Hematopoietic multipotent progenitor cell (in vitro differentiated cells): ENCODE measurements at regions not wholly inside any gene's neighbourhood (a gene's known extent, or its start where the extent isn't known, plus 50 kb on each side); places are given as distances from the start of the nearest gene placed in this dataset.
"Not testable (repeated sequence)": the region's sequence is repeated elsewhere in the genome, so short reads cannot be mapped to it uniquely, and the experiment has no call there.

Experiments
- DNase-seq, 3 donors: peaks; one replicate each; pipeline ENCODE4 v3.0.0-alpha.2; 2011 to 2015; ENCODE audit warnings: low read depth in 2 of 3, low spot score in 2 of 3

GRCh38 chr5:159678657-159679392, 237.5 kb upstream of the ADRA1B start:
- no peak for DNase-seq

DNA sequence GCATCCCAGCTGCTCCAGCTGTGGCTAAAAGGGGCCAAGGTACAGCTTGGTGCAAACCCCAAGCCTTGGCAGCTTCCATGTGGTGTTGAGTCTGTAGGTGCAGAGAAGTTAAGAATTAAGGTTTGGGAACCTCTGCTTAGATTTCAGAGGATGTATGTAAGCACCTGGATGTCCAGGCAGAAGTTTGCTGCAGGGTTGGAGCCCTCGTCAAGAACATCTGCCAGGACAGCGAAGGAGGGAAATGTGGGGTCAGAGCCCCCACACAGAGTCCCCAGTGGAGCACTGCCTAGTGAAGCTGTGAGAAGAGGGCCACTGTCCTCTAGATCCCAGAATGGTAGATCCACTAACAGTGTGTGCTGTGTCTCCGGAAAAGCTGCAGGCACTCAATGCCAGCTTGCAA, 236.2 kb upstream of the ADRA1B start:
- peak in 2 of 3 donors; percentile 1 to 10 for DNase-seq

- DNase-seq = no peak
These were observed 234.6 kb upstream of the ADRA1B start for GRCh38 chr5:159681661-159682060.

GRCh38 chr5:159682623-159683022, 233.7 kb upstream of the ADRA1B start:
- no peak for DNase-seq

DNA sequence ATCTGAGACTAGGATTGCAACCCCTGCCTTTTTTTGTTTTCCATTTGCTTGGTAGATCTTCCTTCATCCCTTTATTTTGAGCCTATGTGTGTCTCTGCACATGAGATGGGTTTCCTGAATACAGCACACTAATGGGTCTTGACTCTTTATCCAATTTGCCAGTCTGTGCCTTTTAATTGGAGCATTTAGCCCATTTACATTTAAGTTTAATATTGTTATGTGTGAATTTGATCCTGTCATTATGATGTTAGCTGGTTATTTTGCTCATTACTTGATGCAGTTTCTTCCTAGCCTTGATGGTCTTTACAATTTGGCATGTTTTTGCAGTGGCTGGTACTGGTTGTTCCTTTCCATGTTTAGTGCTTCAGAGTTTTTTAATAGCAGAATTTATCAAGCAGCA, 228.4 kb upstream of the ADRA1B start:
- not testable (repeated sequence) for DNase-seq

GRCh38 chr5:159695741-159696294, 220.5 kb upstream of the ADRA1B start:
- DNase-seq = no peak

- no peak for DNase-seq
These were observed 218.8 kb upstream of the ADRA1B start for GRCh38 chr5:159697530-159697929.

DNA sequence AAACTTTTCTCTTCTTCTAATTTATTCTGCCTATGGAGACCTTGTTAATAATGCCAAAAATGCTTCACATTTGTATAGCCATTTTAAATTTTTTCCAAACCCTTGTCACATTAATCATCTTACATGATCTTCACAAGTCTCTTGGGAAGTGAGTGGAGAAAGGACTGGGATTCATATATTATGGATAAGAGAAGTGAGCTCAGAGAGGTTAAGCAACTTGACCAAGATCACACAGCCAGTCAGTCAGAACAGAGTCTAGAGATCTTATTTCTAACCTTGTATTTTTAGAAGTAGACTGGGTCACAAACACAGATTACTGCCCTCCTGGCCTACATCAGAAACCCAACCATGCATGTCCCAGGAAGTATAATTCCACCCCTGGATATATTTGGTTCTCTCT, 218.0 kb upstream of the ADRA1B start:
- no peak for DNase-seq

- DNase-seq = no peak
These were observed 216.3 kb upstream of the ADRA1B start for GRCh38 chr5:159700016-159700415.

GRCh38 chr5:159702301-159702700, 214.0 kb upstream of the ADRA1B start:
- DNase-seq = no peak

DNA sequence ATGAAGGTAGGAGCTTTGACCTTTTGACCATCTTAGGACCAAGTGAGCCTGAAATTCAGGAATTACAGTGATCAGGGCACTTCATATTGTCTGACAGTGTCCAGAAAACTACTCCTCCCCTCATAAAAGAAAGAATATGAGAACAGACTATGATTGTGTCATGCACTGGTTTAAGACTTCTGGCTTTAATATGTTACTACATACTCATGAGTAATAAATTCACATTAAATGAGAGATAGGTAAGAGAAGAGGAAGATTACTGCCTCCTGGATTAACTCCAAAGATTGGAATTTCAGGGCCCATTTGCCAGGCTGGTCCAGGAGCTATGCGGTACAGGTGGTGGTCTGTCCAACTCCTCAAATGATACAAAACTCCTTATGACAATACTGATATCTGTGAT, 213.5 kb upstream of the ADRA1B start:
- DNase-seq = no peak

- no peak for DNase-seq
These were observed 212.1 kb upstream of the ADRA1B start for GRCh38 chr5:159704160-159704559.

DNA sequence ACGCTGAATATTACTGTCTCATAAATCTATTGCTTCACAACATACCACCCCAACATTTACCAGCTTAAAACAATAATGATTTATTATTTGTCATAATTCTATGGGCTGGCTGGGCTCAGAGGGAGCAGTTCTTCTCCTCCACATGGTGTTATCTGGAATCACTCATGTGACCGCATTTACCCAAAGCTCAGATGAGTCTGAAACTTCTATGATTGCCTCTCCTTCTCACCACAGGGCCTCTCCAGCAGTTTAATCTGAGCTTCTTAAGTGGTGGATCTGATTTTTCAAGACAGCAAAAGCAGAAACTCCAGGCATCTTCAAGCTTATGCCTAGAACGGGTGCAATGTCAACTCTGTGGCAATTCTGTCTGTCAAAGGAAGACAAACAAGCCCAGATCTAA, 210.3 kb upstream of the ADRA1B start:
- no peak for DNase-seq

GRCh38 chr5:159708090-159708489, 208.2 kb upstream of the ADRA1B start:
- no peak for DNase-seq

- DNase-seq = no peak
These were observed 203.6 kb upstream of the ADRA1B start for GRCh38 chr5:159712672-159713071.

GRCh38 chr5:159713254-159713653, 203.0 kb upstream of the ADRA1B start:
- DNase-seq = no peak

DNA sequence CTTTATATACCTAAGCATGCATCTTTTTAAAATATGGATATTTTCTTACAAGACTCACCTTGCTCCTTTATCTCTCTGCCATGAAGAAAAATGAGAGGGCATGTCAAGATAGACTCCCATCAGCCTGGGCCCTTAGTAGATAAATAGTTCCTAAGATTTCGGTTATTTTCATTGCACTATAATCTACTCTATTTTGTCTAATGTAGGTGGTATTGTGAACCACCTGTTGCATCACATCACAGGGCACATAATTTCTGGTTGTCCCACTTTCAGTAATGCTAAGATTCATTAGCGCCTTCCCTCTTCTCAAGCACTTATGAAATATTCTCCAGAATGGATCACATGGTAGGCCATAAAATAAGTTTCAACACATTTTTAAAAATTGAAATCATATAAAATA, 202.5 kb upstream of the ADRA1B start:
- no peak for DNase-seq

DNA sequence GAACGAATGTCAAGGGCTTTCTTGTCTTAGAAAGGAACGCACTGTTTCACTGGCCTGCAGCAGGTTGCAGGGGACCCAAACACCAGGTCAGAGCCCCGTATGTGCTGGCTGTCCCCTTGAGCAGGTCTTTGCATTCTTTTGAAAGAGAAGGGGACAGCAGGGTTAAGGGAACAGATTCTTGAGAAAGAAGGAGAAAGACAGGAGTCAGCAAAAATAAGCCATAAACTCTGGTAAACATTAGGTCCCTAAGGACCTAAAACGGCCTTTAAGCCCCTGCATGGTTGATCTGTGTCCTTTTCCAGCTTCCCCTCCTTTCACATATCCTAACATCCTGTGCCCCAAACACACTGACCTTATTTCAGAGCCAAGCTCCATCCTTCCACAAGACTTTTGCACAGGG, 190.8 kb upstream of the ADRA1B start:
- DNase-seq = no peak

- no peak for DNase-seq
These were observed 189.1 kb upstream of the ADRA1B start for GRCh38 chr5:159727167-159727566.

- DNase-seq = no peak
These were observed 186.0 kb upstream of the ADRA1B start for GRCh38 chr5:159730285-159730684.

DNA sequence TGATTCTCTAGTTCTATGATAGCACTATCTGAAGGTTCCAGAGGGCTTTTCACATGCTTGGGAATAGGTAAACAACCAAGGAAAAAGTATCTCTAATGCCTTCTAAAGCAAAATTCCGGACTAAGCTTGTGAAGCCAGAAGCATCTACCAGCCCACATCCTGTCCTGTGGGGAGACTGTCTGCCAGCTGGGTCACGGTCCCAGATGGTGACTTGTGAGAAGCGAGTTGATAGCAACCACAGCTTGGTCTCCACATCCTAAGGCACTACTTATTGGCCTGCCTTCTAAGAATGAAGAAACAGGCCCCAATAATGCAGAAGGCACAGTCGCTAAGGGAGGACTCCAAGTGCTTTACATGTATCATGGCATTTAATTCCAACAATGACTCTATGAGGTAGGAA, 184.1 kb upstream of the ADRA1B start:
- peak in 2 of 3 donors; percentile 81 to 95 for DNase-seq

- peak in 1 of 3 donors; percentile 29 for DNase-seq
These were observed 181.9 kb upstream of the ADRA1B start for GRCh38 chr5:159734366-159734765.

- DNase-seq = no peak
These were observed 181.2 kb upstream of the ADRA1B start for GRCh38 chr5:159735036-159735435.
